SU-DHL-6 (cell line): ENCODE measurements at regions not wholly inside any gene's neighbourhood (a gene's known extent, or its start where the extent isn't known, plus 50 kb on each side); places are given as distances from the start of the nearest gene placed in this dataset.

Source experiments
- H2AFZ ChIP-seq: fragments of 200-600 bp; sonication (generic); 2 replicates; pipeline ENCODE4 v1.6.1; 2014; ENCODE audit warnings: low read depth, mild to moderate bottlenecking, moderate library complexity, mixed read lengths, antibody characterized with exemption, low read length; ENCODE audit not compliant: severe bottlenecking
- H3F3A ChIP-seq: fragments of 200-600 bp; shearing (Covaris generic); 2 replicates; pipeline ENCODE4 v1.6.0; 2016; ENCODE audit warnings: antibody characterized with exemption, mild to moderate bottlenecking; ENCODE audit not compliant: insufficient read depth
- H3K27ac ChIP-seq: fragments of 200-600 bp; sonication (generic); 2 replicates; pipeline ENCODE4 v1.5.1; 2016; ENCODE audit warnings: low read depth, mild to moderate bottlenecking, low read length, moderate library complexity, mixed read lengths
- H3K27me3 ChIP-seq: fragments of 200-600 bp; sonication (generic), shearing (Covaris generic); 2 replicates; pipeline ENCODE4 v1.6.0; 2014; ENCODE audit warnings: mild to moderate bottlenecking, low read length
- H3K36me3 ChIP-seq: fragments of 200-600 bp; sonication (generic); 2 replicates; pipeline ENCODE4 v1.6.1; 2014; ENCODE audit warnings: mild to moderate bottlenecking, low read length, mixed read lengths
- H3K4me2 ChIP-seq: fragments of 300-600, 200-600 bp; shearing (Covaris generic), sonication (generic); 2 replicates; pipeline ENCODE4 v1.6.0; 2014; ENCODE audit warnings: low read length, low read depth, mild to moderate bottlenecking; ENCODE audit not compliant: poor library complexity, severe bottlenecking
- H3K4me3 ChIP-seq: fragments of 200-600 bp; sonication (generic); 2 replicates; pipeline ENCODE4 v1.5.1; 2014; ENCODE audit warnings: antibody characterized with exemption, low read length, mild to moderate bottlenecking, mixed read lengths; ENCODE audit not compliant: insufficient read depth, poor library complexity, severe bottlenecking
- H3K79me2 ChIP-seq: fragments of 200-600 bp; sonication (generic); 2 replicates; pipeline ENCODE4 v1.6.1; 2014; ENCODE audit warnings: mild to moderate bottlenecking, low read length, moderate library complexity; ENCODE audit not compliant: insufficient read depth
- H3K9ac ChIP-seq: fragments of 200-600 bp; sonication (generic); 2 replicates; pipeline ENCODE4 v1.7.0; 2014; ENCODE audit warnings: mild to moderate bottlenecking, low read length
- H3K9me2 ChIP-seq: fragments of 200-600 bp; sonication (generic); replicated peaks from 2 replicates; pipeline ENCODE4 v1.6.1; 2014; ENCODE audit warnings: low read length; ENCODE audit not compliant: insufficient read depth
- H3K9me3 ChIP-seq: fragments of 200-600 bp; sonication (generic); 2 replicates; pipeline ENCODE4 v1.6.1; 2014; ENCODE audit warnings: low read length, mixed read lengths; ENCODE audit not compliant: insufficient read depth
- H4K20me1 ChIP-seq: fragments of 200-600 bp; sonication (generic); 2 replicates; pipeline ENCODE4 v1.6.1; 2014; ENCODE audit warnings: low read depth, mild to moderate bottlenecking, antibody characterized with exemption, low read length, moderate library complexity, mixed read lengths
- CTCF ChIP-seq: fragments of 200-600 bp; sonication (generic); IDR thresholded peaks from one replicate; pipeline ENCODE4 v1.5.1; 2017; ENCODE audit warnings: antibody characterized with exemption, mild to moderate bottlenecking, low read length, moderate library complexity; ENCODE audit not compliant: insufficient read depth, poor library complexity, severe bottlenecking
- EZH2phosphoT487 ChIP-seq: fragments of 200-600 bp; sonication (generic), shearing (Covaris generic); conservative IDR thresholded peaks from 2 replicates; pipeline ENCODE4 v1.6.1; 2018; ENCODE audit warnings: mild to moderate bottlenecking, antibody characterized with exemption, low read length, moderate library complexity, mixed read lengths

DNA sequence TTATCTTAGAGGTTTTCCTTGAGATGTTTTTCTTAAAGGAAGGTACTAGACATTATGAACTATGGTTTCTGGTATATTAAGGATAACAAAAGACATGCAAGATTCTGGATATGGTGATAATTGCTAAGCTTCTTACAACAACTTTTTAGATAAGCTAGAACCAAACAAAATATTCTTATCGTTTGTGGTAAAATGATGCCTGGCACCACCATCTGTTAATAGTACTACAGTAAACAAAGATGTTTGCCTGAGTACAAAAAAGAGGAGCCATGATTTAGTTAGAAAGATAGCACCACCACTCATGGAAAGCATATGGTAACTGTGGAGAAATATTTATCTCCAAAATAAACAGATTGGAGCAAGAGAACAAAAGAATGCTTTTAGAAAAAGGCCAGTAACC lies 747.3 kb downstream of the COL12A1 start:
- Histone ChIP-seq H3K79me2 (no peaks in the 10 kb centered on the region), H3K27me3 (no peaks in the 10 kb centered on the region)

DNA sequence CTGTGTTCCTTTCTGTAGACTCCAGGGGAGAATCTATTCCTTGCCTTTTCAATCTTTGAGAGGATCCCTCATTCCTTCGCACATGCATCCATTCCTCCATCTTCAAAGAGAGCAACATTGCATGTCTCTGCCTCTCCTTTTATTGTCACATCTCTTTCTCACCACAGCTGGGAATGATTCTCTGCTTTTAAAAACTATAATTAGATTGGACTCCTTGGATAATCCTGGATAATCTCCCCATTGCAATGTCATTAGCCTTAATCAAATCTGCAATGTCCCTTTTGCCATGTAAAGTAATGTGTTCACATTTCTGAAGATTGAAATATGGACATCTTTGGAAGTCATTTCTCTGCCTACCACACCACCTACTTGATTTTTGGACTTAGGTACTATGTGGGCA lies 750.1 kb downstream of the COL12A1 start:
- no peak overlapping the region for H3K4me3 ChIP-seq
- no peaks in the 10 kb centered on the region for H3K36me3 ChIP-seq
- no peaks in the 10 kb centered on the region for H3F3A ChIP-seq
- H3K27ac ChIP-seq = no peak overlapping the region
- no peaks in the 10 kb centered on the region for H3K9me3 ChIP-seq
- no peaks in the 10 kb centered on the region for H3K9me2 ChIP-seq
- H2AFZ ChIP-seq = no peak overlapping the region
- no peak for TF ChIP-seq CTCF
- no peak for TF ChIP-seq EZH2phosphoT487
- H3K79me2 ChIP-seq = no peaks in the 10 kb centered on the region
- no peaks in the 10 kb centered on the region for H3K27me3 ChIP-seq
- H4K20me1 ChIP-seq = no peaks in the 10 kb centered on the region
- no peak overlapping the region for H3K4me2 ChIP-seq
- no peak overlapping the region for H3K9ac ChIP-seq

More for the DNA sequence above, 747.3 kb downstream of the COL12A1 start:
- no peaks in the 10 kb centered on the region for H3K9me2 ChIP-seq
- no peaks in the 10 kb centered on the region for H4K20me1 ChIP-seq
- no peaks in the 10 kb centered on the region for H3K36me3 ChIP-seq
- no peak overlapping the region for H3K9ac ChIP-seq
- H3K4me3 ChIP-seq = no peak overlapping the region
- no peaks in the 10 kb centered on the region for H3K9me3 ChIP-seq
- no peak overlapping the region for H2AFZ ChIP-seq
- H3K4me2 ChIP-seq = no peak overlapping the region
- no peak overlapping the region for H3K27ac ChIP-seq
- H3F3A ChIP-seq = no peaks in the 10 kb centered on the region
- no peak for TF ChIP-seq CTCF
- TF ChIP-seq EZH2phosphoT487 = no peak

DNA sequence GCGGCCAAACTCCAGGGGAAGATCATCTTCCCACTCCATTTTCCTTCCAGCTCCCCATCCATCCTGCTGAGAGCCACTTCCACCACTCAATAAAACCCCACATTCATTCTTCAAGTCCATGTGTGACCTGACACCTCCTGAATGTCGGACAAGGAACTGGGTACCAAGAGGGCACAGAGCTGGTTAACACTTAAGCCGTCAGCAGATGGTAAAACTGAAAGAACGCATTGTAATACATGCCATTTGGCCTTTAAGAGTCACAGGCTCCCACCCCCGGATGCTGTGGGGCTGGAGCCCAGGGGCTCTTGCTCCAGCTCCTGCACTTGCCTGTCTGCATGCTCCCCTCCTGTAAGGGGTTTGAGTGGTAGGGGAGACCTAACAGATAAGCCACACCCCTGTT lies 753.9 kb downstream of the COL12A1 start:
- no peak overlapping the region for H3K4me2 ChIP-seq
- no peaks in the 10 kb centered on the region for H4K20me1 ChIP-seq
- no peaks in the 10 kb centered on the region for H3F3A ChIP-seq
- H3K9me2 ChIP-seq = no peaks in the 10 kb centered on the region
- TF ChIP-seq CTCF (no peak), EZH2phosphoT487 (no peak)
- H3K36me3 ChIP-seq = no peaks in the 10 kb centered on the region
- no peak overlapping the region for H3K9ac ChIP-seq
- no peaks in the 10 kb centered on the region for H3K27me3 ChIP-seq
- no peak overlapping the region for H2AFZ ChIP-seq
- no peaks in the 10 kb centered on the region for H3K79me2 ChIP-seq
- no peaks in the 10 kb centered on the region for H3K9me3 ChIP-seq
- H3K27ac ChIP-seq = no peak overlapping the region
- H3K4me3 ChIP-seq = no peak overlapping the region

GRCh38 chr6:74448850-74449249 lies 752.8 kb downstream of the CD109 start:
- no peak overlapping the region for H3K4me3 ChIP-seq
- no peak overlapping the region for H2AFZ ChIP-seq
- H3K79me2 ChIP-seq = no peaks in the 10 kb centered on the region
- H3K36me3 ChIP-seq = no peaks in the 10 kb centered on the region
- no peak for TF ChIP-seq CTCF
- TF ChIP-seq EZH2phosphoT487 = no peak
- no peaks in the 10 kb centered on the region for H3K27me3 ChIP-seq
- no peak overlapping the region for H3K4me2 ChIP-seq
- no peaks in the 10 kb centered on the region for H3K9me2 ChIP-seq
- no peak overlapping the region for H3K9ac ChIP-seq
- H3F3A ChIP-seq = no peaks in the 10 kb centered on the region
- H4K20me1 ChIP-seq = no peaks in the 10 kb centered on the region
- H3K9me3 ChIP-seq = no peaks in the 10 kb centered on the region
- no peak overlapping the region for H3K27ac ChIP-seq
